HT-29 (cell line): ENCODE measurements at regions not wholly inside any gene's neighbourhood (a gene's known extent, or its start where the extent isn't known, plus 50 kb on each side); places are given as distances from the start of the nearest gene placed in this dataset.

ENCODE experiments used
- DNase-seq: peaks from one replicate; pipeline ENCODE4 v3.0.0-alpha.2; 2015; ENCODE audit warnings: low spot score

GRCh38 chr3:72120806-72121778, 336.1 kb upstream of the PROK2 start:
- DNase-seq = no peak

GRCh38 chr3:72120039-72120438, 335.1 kb upstream of the PROK2 start:
- DNase-seq = no peak

- DNase-seq = no peak
Measured at GRCh38 chr3:72118628-72119027, 333.7 kb upstream of the PROK2 start.

GRCh38 chr3:72116226-72116625, 331.3 kb upstream of the PROK2 start:
- no peak for DNase-seq

GRCh38 chr3:72115307-72115706, 330.4 kb upstream of the PROK2 start:
- no peak for DNase-seq

GRCh38 chr3:72114773-72115172, 329.8 kb upstream of the PROK2 start:
- DNase-seq = no peak

GRCh38 chr3:72113964-72114363, 329.0 kb upstream of the PROK2 start:
- no peak for DNase-seq

GRCh38 chr3:72113564-72113963, 328.6 kb upstream of the PROK2 start:
- no peak for DNase-seq

GRCh38 chr3:72112435-72112834, 327.5 kb upstream of the PROK2 start:
- DNase-seq = no peak

GRCh38 chr3:72111265-72112205, 326.6 kb upstream of the PROK2 start:
- DNase-seq = no peak

- no peak for DNase-seq
Measured at GRCh38 chr3:72109327-72110259, 324.6 kb upstream of the PROK2 start.

- DNase-seq = no peak
Measured at GRCh38 chr3:72105306-72105705, 320.4 kb upstream of the PROK2 start.

GRCh38 chr3:72102112-72102616, 317.2 kb upstream of the PROK2 start:
- DNase-seq = no peak

GRCh38 chr3:72101494-72101893, 316.5 kb upstream of the PROK2 start:
- DNase-seq = no peak

GRCh38 chr3:72100601-72101187, 315.7 kb upstream of the PROK2 start:
- DNase-seq = no peak

- no peak for DNase-seq
Measured at GRCh38 chr3:72100080-72100511, 315.1 kb upstream of the PROK2 start.

GRCh38 chr3:72099326-72100079, 314.6 kb upstream of the PROK2 start:
- no peak for DNase-seq

GRCh38 chr3:72097053-72097452, 312.1 kb upstream of the PROK2 start:
- DNase-seq = no peak

GRCh38 chr3:72095521-72095920, 310.6 kb upstream of the PROK2 start:
- no peak for DNase-seq

GRCh38 chr3:72093992-72094334, 309.0 kb upstream of the PROK2 start:
- no peak for DNase-seq
